Dedifferentiated amniotic fluid mesenchymal stem cell (primary cell): ENCODE measurements at regions not wholly inside any gene's neighbourhood (a gene's known extent, or its start where the extent isn't known, plus 50 kb on each side); places are given as distances from the start of the nearest gene placed in this dataset.

ENCODE experiments used
- DNase-seq: peaks from one replicate; pipeline ENCODE4 v3.0.0-alpha.2; 2016; ENCODE audit errors: extremely low spot score

- no peak for DNase-seq
Observed at GRCh38 chr12:91968076-91968776, 177.4 kb downstream of the BTG1 start.

DNA sequence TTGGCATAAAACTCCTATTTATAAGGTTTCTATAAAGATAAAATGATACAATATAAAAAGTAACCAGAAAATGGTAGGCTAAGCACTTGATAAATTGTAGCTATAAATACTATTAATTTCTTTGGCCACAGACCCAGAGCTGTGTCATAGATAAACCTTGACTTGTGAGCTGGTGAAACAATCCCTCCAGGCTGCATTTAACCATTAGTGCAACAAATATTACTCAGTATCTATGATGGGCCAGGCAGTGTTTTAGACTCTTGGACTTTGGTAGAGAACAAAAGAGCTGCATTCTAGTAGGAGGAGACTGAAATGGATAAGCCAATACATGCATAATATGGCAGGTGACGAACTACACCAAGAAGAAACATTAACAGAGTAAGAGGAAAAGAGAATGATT lies 178.1 kb downstream of the BTG1 start:
- no peak for DNase-seq

DNA sequence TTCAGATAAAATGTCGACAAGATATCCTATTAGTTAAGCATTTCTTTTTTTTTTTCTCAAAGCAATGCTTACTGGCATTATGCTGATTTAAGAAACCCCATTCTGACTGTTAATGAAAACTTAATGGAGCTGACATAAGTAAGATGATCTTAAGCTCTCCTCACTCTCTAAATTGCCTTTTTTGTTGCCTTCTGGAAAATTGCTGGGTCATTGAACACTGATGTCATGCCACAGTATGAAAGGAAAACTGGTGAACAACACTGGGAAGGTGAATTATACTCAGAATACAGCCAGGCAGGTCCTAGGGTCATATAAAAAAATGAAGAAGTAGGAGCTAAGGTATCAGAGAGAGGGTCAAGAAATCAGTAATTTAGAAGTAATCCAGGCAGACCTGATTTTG lies 179.9 kb downstream of the BTG1 start:
- no peak for DNase-seq

GRCh38 chr12:91964501-91964900 lies 181.1 kb downstream of the BTG1 start:
- DNase-seq: no peak

- DNase-seq: no peak
Observed at GRCh38 chr12:91959220-91959619, 186.4 kb downstream of the BTG1 start.

DNA sequence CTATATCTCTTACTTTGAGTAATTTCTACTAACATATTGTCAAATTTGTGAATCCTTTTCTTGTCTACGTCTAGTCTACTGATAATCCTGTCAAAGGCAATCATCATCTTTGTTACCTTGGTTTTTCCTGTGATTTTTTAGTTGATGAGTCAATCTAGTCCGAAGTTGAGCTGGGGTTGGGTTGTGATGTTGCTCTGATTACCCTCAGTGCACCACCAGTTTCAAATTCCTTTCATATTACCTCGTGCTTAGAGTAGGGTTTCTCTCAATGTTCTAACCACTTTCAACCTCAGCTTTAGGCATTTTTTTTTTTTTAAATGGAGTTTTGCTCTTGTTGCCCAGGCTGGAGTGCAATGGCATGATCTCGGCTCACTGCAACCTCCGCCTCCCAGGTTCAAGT lies 186.8 kb downstream of the BTG1 start:
- peak; percentile 53 for DNase-seq

- no peak for DNase-seq
Observed at GRCh38 chr12:91954747-91955146, 190.9 kb downstream of the BTG1 start.

DNA sequence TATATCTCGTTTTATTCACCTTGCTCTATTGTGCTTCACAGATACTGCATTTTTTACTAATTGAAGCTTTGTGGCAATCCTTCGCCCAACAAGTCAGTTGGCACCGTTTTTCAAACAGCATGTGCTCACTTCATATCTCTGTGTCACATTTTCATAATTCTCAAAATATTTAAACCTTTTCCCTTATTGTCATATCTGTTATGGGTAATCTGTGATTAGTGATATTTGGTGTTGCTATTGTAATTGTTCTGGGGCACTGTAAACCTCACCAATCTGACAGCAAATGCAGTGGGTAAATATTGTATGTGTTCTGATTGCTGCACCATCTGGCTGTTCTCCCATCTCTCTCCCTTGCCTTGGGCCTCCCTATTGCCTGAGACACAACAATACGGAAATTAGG lies 191.3 kb downstream of the BTG1 start:
- no peak for DNase-seq

GRCh38 chr12:91952916-91953315 lies 192.7 kb downstream of the BTG1 start:
- no peak for DNase-seq

DNA sequence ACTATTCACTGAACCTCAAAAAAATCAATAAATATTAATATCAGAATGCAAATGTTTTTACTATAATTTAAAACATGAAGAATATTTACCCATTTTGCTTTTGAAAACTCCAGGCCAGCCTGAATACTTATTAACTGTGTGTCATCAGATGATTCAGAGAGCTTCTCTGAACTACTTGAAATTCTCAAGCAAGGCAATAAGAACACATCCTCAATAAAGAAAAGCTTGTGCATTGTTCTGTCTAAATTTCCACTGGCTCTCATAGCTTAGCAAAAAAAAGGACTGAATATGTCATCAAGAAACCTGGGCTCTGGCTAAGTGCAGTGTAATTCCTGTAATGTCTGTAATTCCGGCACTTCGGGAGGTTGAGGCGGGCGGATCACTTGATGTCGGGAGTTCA lies 194.1 kb downstream of the BTG1 start:
- no peak for DNase-seq

DNA sequence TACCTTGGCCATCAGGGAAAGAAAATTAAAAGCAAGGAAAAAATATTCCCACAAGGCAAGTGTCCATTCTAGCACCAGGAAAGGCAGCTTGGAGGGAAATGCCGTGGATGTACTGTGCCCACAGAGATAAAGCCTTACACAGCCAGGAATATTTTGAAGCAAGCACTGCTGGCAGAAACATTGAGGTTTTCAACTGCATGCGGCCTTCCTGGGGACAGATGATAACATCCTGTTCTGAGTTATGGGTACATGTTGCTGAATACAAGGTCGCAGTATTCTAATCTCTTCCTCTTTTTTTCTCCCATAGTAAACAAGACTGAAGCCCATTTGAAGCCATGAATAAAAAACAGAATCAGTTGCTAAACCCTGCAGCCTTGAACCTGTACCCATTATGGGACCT lies 197.1 kb downstream of the BTG1 start:
- no peak for DNase-seq

DNA sequence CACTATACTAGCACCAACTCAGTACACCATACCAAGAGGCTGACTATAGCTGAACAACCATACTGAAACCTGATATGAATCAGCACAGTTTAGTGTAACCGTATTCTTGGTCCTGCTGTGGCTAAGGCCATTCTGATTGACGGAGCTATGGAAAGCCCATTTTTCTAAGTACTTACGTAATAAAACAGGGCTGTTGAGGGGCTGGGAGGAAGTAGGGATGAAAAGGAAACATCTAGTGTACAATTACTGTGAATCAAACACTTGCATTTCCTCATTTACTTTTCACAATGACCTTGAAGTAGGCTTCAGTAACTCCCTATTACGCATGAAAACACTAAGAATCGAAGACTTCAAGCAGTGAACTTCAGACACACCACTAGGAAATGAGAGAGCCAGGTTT lies 198.2 kb downstream of the BTG1 start:
- no peak for DNase-seq

DNA sequence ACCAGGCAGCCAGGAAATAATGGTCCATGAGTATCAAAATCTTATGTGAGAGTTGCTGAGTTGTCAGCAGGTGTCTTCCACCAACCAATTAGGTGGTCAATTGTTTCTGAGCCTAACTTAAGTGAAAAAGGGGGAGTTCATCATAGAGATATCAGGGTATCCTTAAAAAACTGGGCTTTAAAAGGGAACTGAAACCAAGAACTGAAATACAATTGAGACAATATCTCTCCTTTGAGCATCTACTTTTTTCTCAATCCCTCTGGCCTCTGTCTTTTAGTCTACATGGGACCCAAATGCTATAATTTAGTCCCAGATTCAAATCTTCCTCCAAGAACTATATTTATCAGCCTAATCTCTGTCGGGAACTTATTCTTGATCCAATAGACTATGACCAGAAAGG lies 201.0 kb downstream of the BTG1 start:
- no peak for DNase-seq

GRCh38 chr12:91940826-91941570 lies 204.6 kb downstream of the BTG1 start:
- no peak for DNase-seq

DNA sequence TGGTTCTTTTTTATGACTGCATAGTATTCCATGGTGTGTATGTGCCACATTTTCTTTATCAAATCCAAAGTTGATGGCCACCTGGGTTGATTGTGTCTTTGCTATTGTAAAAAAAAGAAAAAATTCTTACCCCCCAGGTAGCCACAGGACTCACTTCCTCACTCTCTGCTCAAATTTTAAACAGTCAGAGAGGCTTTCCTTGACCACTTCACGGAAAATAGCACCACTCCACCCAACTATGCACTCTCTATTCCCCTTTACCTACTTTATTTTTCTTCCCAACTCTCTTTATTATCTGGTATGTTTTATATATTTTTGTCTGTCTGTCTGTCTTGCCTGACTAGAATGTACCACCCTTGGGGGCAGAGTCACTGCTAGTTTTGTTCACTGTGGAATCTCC lies 205.3 kb downstream of the BTG1 start:
- no peak for DNase-seq

DNA sequence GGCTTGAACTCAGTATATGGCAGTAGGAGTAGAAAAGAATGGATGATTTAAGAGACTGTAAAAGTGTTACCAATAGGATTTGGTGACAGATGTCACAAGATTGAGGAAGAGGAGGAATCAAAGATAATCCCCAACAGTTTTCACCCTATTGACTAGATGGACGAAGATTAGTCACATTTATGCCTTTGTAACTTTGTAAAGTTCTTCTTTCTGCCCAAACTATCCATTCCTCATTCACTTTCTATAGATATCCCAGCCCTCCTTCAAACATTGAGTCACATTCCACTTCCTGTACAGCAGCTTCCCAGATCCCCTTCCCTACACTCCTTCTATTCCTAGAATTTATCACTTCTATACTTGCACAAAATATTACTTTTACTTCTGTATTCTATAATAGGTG lies 207.9 kb downstream of the BTG1 start:
- no peak for DNase-seq

GRCh38 chr12:91937009-91937408 lies 208.6 kb downstream of the BTG1 start:
- DNase-seq: no peak

GRCh38 chr12:91935296-91935695 lies 210.3 kb downstream of the BTG1 start:
- no peak for DNase-seq

GRCh38 chr12:91931111-91931510 lies 214.5 kb downstream of the BTG1 start:
- DNase-seq: no peak

GRCh38 chr12:91928501-91928900 lies 217.1 kb downstream of the BTG1 start:
- no peak for DNase-seq

GRCh38 chr12:91926848-91927247 lies 218.8 kb downstream of the BTG1 start:
- peak; percentile 38 for DNase-seq

DNA sequence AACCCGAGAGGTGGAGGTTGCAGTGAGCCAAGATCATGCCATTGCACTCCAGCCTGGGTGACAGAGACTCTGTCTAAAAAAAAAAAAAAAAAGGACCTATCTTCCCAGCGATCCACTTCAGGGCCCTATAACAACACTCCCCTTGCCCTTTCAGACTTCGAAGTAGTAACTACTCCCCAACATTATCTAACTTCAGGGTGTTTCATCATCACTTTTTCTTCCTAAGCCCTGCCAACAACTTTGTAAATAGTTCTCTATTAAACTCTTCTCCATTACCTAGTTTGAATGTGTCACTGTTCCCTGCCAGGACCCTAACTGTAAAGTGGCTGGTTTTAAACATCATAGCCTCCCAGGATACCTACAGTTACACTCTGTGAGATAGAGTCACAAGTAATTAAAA lies 220.8 kb downstream of the BTG1 start:
- no peak for DNase-seq

DNA sequence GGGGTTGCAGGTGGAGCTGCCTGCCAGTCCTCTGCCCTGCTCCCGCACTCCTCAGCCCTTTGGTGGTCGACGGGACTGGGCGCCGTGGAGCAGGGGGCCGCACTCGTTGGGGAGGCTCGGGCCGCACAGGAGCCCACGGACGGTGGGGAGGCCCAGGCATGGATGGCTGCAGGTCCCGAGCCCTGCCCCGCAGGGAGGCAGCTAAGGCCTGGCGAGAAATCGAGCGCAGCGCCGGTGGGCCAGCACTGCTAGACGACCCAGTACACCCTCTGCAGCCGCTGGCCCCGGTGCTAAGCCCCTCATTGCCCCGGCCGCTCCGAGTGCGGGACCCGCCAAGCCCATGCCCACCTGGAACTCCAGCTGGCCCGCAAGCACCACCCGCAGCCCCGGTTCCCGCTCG lies 221.8 kb downstream of the BTG1 start:
- DNase-seq: no peak

DNA sequence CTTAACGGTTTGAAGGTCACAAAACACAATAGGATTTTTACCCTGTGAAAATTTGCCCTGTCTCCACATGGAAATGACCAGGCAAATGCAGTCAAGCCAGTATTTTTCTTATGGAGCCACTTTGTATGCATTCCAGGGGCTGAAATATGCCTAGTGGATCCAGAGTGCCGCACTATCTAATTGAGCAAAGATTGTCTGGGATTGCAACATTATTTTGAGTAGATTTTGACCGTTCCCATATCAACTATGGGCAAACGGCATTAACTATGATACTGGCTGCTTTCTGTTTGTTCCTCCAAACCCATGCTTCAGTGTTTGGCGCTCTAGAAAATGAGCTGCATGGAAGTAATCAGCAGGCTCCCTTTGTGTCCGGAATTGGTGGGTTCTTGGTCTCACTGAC lies 223.0 kb downstream of the BTG1 start:
- DNase-seq: no peak
